IMR-90 (cell line): ENCODE measurements at regions not wholly inside any gene's neighbourhood (a gene's known extent, or its start where the extent isn't known, plus 50 kb on each side); places are given as distances from the start of the nearest gene placed in this dataset.

Experiments used
- CEBPB ChIP-seq: IDR thresholded peaks from 2 replicates; pipeline ENCODE4 v1.6.1; 2012; ENCODE audit warnings: low read depth, low read length, improper control_type of control experiment
- CTCF ChIP-seq: conservative IDR thresholded peaks from 2 replicates; pipeline ENCODE4 v1.5.1; 2012; ENCODE audit warnings: mild to moderate bottlenecking, low read depth, low read length, improper control_type of control experiment
- ELK1 ChIP-seq: fragments of 150-350 bp; IDR thresholded peaks from 2 replicates; pipeline ENCODE4 v1.6.1; 2016; ENCODE audit warnings: low read depth, mild to moderate bottlenecking, low read length, moderate library complexity, borderline replicate concordance
- MAFK ChIP-seq: IDR thresholded peaks from 2 replicates; pipeline ENCODE4 v1.6.1; 2012; ENCODE audit warnings: low read depth, low read length, improper control_type of control experiment
- MXI1 ChIP-seq: IDR thresholded peaks from 2 replicates; pipeline ENCODE4 v1.6.1; 2012; ENCODE audit warnings: low read depth, mild to moderate bottlenecking, low read length, moderate library complexity, borderline replicate concordance
- POLR2A ChIP-seq: IDR thresholded peaks from 2 replicates; pipeline ENCODE4 v1.6.1; 2012; ENCODE audit warnings: mild to moderate bottlenecking, low read depth, low read length
- RAD21 ChIP-seq: IDR thresholded peaks from 2 replicates; pipeline ENCODE4 v1.6.1; 2012; ENCODE audit warnings: low read length, improper control_type of control experiment
- RFX5 ChIP-seq: IDR thresholded peaks from 2 replicates; pipeline ENCODE4 v1.8.0; 2012; ENCODE audit warnings: low read depth, mild to moderate bottlenecking, low read length, moderate library complexity
- SMC3 ChIP-seq: fragments of 150-350 bp; IDR thresholded peaks from 2 replicates; pipeline ENCODE4 v1.6.1; 2016; ENCODE audit warnings: low read depth, mild to moderate bottlenecking, antibody characterized with exemption, low read length, moderate library complexity

DNA sequence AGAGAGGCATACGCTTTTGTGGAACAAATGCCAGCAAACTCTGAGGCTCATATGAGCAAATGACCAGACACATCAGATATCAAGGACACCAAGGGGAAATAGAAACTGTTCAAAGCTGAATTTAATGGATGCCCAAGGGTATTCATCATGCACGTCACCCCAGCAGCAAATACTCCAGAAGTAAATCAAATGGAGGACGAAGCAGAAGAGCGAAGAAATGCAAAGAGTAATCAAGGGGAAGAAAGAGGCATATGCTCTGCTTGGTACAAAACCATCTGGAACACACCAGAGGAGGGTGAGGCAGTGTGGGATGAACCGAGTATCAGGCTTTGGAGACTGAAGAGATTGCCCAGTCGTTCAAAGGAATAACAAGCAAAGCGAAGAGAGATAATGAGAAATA, 232.6 kb upstream of the EGLN3 start:
- TF ChIP-seq CTCF (no peak), SMC3 (no peak), POLR2A (no peak), RAD21 (no peak), ELK1 (no peak), MAFK (no peak), MXI1 (no peak), CEBPB (no peak), RFX5 (no peak)
